ENCODE measurements at regions not wholly inside any gene's neighbourhood (a gene's known extent, or its start where the extent isn't known, plus 50 kb on each side); places are given as distances from the start of the nearest gene placed in this dataset.

GRCh38 chr10:4687397-4687796 is 138.6 kb upstream of the AKR1E2 start:
- no peak for DNase-seq

GRCh38 chr10:4686644-4686996 is 139.4 kb upstream of the AKR1E2 start:
- DNase-seq: no peak

GRCh38 chr10:4685904-4686643 is 139.9 kb upstream of the AKR1E2 start:
- no peak for DNase-seq

GRCh38 chr10:4685491-4685890 is 140.5 kb upstream of the AKR1E2 start:
- no peak for DNase-seq

- DNase-seq: no peak
Observed at GRCh38 chr10:4684434-4684833, 141.6 kb upstream of the AKR1E2 start.

- no peak for DNase-seq
Observed at GRCh38 chr10:4683838-4684237, 142.2 kb upstream of the AKR1E2 start.

- no peak for DNase-seq
Observed at GRCh38 chr10:4683137-4683536, 142.9 kb upstream of the AKR1E2 start.

GRCh38 chr10:4678951-4679671 is 146.9 kb upstream of the AKR1E2 start:
- no peak for DNase-seq

GRCh38 chr10:4678023-4678950 is 147.7 kb upstream of the AKR1E2 start:
- DNase-seq: no peak

GRCh38 chr10:4677296-4678021 is 148.5 kb upstream of the AKR1E2 start:
- no peak for DNase-seq

GRCh38 chr10:4676566-4676965 is 149.4 kb upstream of the AKR1E2 start:
- DNase-seq: no peak

- DNase-seq: no peak
Observed at GRCh38 chr10:4675808-4676207, 150.2 kb upstream of the AKR1E2 start.

- DNase-seq: no peak
Observed at GRCh38 chr10:4673279-4674040, 152.5 kb upstream of the AKR1E2 start.

- no peak for DNase-seq
Observed at GRCh38 chr10:4672201-4672600, 153.8 kb upstream of the AKR1E2 start.

- DNase-seq: no peak
Observed at GRCh38 chr10:4671451-4672145, 154.4 kb upstream of the AKR1E2 start.

- DNase-seq: no peak
Observed at GRCh38 chr10:4670737-4671136, 155.3 kb upstream of the AKR1E2 start.

- DNase-seq: no peak
Observed at GRCh38 chr10:4669585-4669984, 156.4 kb upstream of the AKR1E2 start.

GRCh38 chr10:4663162-4663992 is 162.6 kb upstream of the AKR1E2 start:
- DNase-seq: peak in 1 of 2 donors; percentile 26

- DNase-seq: no peak
Observed at GRCh38 chr10:4662576-4663161, 163.3 kb upstream of the AKR1E2 start.
